ENCODE measurements at regions not wholly inside any gene's neighbourhood (a gene's known extent, or its start where the extent isn't known, plus 50 kb on each side); places are given as distances from the start of the nearest gene placed in this dataset.

DNA sequence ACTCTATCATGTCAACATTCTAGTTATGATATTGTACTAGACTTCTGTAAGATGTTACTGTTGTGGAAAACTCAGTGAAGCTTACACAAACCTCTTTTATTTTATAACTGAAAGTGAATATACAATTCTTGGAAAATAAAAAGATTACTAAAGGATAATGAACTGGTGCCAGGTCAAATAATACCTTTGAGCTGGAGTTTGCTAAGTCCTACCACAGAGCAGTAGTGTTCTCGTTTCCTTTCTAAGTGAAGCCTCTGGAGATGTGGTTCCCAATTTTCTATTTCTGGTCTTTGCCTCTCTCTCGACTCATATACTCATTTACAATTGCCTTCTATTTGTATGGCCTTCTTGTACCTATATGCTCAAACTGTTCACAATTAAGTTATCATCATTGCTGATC is 942.9 kb downstream of the SQOR start:
- no peak for FAIRE-seq
- TF ChIP-seq POLR2AphosphoS5 (IDR thresholded peaks at IDR 0.05; ENCODE audit: low read depth, low read length) (no peak), TAF1 (IDR thresholded peaks at IDR 0.05; ENCODE audit: borderline replicate concordance, low read depth, low read length) (no peak), POLR2A (IDR thresholded peaks at IDR 0.05; ENCODE audit: low read depth, low read length) (no peak)
- DNase-seq (ENCODE audit: insufficient read length) = no peak

DNA sequence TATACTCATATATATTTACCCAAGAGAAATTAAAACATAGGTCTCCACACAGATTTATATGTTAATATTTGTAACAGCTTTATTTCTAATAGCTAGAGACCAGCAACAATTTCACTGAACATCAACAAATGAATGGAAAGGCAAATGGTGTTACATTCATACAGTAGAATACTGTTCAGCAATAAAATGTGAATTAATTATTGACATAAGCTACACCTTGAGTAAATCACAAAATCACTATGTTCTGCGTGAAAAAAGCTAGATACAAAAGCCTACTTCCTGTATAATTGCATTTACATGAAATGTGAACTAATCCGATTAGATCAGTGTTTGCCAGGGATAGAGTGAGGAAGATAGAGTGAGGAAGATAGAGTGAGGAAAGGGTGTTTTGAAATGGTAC is 945.7 kb downstream of the SQOR start:
- FAIRE-seq (no peak), DNase-seq (ENCODE audit: insufficient read length) (no peak)
- TF ChIP-seq POLR2AphosphoS5 (IDR thresholded peaks at IDR 0.05; ENCODE audit: low read depth, low read length) (no peak), TAF1 (IDR thresholded peaks at IDR 0.05; ENCODE audit: borderline replicate concordance, low read depth, low read length) (no peak), POLR2A (IDR thresholded peaks at IDR 0.05; ENCODE audit: low read depth, low read length) (no peak)

DNA sequence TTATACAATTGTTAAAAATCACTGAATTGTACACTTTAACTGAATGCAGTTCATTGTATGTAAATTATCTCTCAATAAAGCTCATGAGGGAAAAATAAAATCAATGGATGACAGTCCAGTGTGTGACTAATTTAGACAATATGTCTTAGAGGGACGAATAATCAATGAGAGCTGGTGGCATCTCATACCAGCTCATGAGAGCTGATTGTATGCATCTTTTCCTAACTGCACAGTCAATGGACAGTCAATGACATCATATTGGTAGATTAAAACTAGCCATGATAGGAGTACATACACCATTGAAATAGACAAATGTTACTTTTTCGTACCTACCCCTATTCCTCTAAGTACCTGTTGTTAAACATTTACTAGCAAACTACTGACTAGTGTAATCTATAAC is 946.1 kb downstream of the SQOR start:
- DNase-seq (ENCODE audit: insufficient read length) = no peak
- no peak for TF ChIP-seq POLR2A (IDR thresholded peaks at IDR 0.05; ENCODE audit: low read depth, low read length)
- no peak for TF ChIP-seq POLR2AphosphoS5 (IDR thresholded peaks at IDR 0.05; ENCODE audit: low read depth, low read length)
- TF ChIP-seq TAF1 (IDR thresholded peaks at IDR 0.05; ENCODE audit: borderline replicate concordance, low read depth, low read length) = no peak
- FAIRE-seq = no peak

DNA sequence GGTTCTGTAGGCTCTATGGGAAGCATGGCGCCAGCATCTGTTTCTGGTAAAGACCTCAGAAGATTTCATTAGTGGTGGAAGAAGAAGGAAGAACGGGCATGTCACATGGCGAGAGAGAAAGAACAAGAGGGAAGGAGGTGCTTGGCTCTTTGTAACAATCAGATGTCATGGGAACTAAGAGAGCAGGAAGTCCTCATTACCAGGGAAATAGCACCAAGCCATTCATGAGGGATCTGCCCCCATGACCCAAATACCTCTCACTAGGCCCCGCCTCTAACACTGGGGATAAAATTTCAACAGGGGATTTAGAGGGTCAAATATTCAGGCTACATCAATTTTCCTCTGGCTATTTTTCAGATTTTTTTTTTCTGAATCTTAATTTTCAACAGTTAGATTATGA is 954.3 kb downstream of the SQOR start:
- TF ChIP-seq POLR2AphosphoS5 (IDR thresholded peaks at IDR 0.05; ENCODE audit: low read depth, low read length) = no peak
- no peak for TF ChIP-seq TAF1 (IDR thresholded peaks at IDR 0.05; ENCODE audit: borderline replicate concordance, low read depth, low read length)
- TF ChIP-seq POLR2A (IDR thresholded peaks at IDR 0.05; ENCODE audit: low read depth, low read length) = no peak
- FAIRE-seq = no peak

DNA sequence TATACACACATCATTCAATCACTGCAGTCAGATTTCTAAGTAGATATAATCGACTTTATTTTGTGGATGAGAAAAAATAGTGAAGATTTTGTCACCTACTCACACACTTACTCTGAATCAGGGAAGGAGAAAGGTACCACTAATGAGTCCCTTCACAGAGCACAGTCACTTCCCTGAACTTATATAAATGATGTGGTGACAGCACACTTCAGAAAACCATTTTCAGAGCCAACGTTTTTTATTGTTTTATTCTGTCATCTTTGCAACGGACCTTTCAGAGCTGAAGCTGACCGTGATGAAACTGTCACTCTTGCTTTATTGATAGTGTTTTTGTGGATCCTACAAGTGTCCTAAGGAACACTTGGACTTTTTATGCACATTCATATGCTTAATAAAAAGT is 956.6 kb downstream of the SQOR start:
- FAIRE-seq = no peak
- DNase-seq (ENCODE audit: insufficient read length) = no peak
- no peak for TF ChIP-seq POLR2AphosphoS5 (IDR thresholded peaks at IDR 0.05; ENCODE audit: low read depth, low read length)
- no peak for TF ChIP-seq POLR2A (IDR thresholded peaks at IDR 0.05; ENCODE audit: low read depth, low read length)
- no peak for TF ChIP-seq TAF1 (IDR thresholded peaks at IDR 0.05; ENCODE audit: borderline replicate concordance, low read depth, low read length)

More for the DNA sequence above, 954.3 kb downstream of the SQOR start:
- DNase-seq (ENCODE audit: insufficient read length) = no peak

DNA sequence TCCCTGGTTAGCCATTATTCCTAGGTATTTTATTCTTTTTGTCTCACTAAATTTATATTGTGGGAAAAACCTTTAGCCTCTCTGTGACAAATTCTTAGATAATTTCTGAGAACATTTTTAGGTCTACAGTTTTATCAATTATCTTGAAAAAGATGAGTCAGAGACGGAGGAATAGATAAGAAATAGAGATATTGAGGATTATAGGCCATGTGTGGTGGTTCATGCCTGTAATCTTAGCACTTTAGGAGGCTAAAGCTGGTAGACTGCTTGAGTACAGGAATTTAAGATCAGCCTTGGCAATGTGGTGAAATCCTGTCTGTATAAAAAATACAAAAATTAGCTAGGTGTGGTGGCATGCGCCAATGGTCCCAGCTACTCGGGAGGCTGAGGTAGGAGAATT is 960.2 kb downstream of the SQOR start:
- FAIRE-seq = no peak
- no peak for DNase-seq (ENCODE audit: insufficient read length)
- TF ChIP-seq POLR2AphosphoS5 (IDR thresholded peaks at IDR 0.05; ENCODE audit: low read depth, low read length) (no peak), POLR2A (IDR thresholded peaks at IDR 0.05; ENCODE audit: low read depth, low read length) (no peak), TAF1 (IDR thresholded peaks at IDR 0.05; ENCODE audit: borderline replicate concordance, low read depth, low read length) (no peak)

DNA sequence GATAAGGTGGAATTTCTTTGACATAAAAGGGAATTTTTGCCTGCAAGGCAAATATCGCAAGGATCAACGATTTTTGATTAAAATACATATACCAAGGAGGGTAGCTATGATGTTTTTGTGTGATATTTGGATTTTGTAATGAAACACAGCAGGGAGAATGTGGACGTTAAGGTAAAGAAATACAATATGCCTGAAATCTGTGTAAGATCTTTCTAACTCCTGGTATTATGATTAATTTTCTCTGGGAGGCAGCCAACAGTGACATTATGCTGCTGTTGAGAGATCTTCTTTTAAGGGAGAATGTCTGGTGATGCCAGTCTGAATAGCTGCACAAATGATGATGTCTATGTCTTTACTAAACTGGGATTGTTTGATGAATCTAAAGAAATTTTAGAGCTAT is 972.2 kb downstream of the SQOR start:
- TF ChIP-seq POLR2A (IDR thresholded peaks at IDR 0.05; ENCODE audit: low read depth, low read length) = no peak
- DNase-seq (ENCODE audit: insufficient read length) (no peak), FAIRE-seq (no peak)

DNA sequence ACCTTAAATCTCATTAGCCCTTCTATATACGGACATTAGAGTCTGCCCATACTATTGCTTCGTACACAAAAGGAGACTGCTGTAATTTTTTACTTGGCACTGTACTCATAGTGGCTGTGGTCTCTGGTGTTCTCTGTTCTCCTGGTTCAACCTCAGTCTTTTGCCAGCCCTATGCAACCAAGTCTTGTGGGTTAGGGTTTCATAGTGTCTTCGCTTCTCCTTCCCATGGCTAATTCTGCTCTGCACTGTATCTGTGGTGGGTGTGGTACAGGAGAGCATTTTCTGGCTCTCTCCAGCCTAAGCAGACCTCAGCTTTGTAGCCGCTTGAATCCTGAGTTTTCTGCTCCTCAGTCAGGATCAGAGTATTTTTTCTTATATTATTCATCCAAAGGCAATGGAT is 981.2 kb downstream of the SQOR start:
- FAIRE-seq (no peak), DNase-seq (ENCODE audit: insufficient read length) (no peak)
- TF ChIP-seq POLR2AphosphoS5 (IDR thresholded peaks at IDR 0.05; ENCODE audit: low read depth, low read length) = no peak
- TF ChIP-seq TAF1 (IDR thresholded peaks at IDR 0.05; ENCODE audit: borderline replicate concordance, low read depth, low read length) = no peak
- no peak for TF ChIP-seq POLR2A (IDR thresholded peaks at IDR 0.05; ENCODE audit: low read depth, low read length)

DNA sequence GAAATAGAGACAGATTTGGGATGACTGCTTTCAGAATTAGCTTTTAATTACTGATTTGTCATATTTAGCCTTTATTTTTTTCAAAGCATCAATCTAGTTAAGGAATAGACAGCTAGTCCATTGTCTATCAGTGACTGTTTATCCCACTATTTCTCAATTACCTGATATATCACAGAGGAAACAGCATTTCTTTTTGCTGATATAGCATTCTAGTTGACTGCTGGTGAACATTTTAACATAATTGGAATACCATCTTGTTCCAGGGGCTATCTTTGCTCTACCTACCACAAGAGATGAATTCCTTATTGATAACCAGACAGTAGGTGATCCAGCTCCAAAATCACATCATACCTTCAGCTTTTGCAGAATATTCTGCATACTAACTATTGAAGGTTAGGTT is 982.7 kb downstream of the SQOR start:
- DNase-seq (ENCODE audit: insufficient read length) (no peak), FAIRE-seq (no peak)
- TF ChIP-seq POLR2A (IDR thresholded peaks at IDR 0.05; ENCODE audit: low read depth, low read length) (no peak), TAF1 (IDR thresholded peaks at IDR 0.05; ENCODE audit: borderline replicate concordance, low read depth, low read length) (no peak), POLR2AphosphoS5 (IDR thresholded peaks at IDR 0.05; ENCODE audit: low read depth, low read length) (no peak)

DNA sequence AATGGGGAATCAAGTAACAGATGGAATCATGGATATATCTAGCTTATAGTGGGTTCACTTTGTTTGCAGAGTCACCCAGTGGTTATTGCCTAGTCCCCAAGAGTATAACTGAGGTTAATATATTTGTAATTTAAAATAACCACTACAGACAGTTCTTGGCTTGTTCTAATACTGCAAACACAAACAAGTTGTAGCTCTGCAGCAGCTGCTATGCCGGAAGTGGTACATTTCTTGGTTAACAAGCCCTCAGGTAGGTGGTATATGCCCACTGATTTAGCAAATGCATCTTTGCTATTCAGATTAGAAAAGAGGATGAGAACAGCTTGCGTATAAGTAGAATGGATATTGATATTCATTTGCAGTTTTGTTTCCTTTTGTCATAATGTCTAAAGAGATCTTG is 984.2 kb downstream of the SQOR start:
- FAIRE-seq = no peak
- TF ChIP-seq POLR2A (IDR thresholded peaks at IDR 0.05; ENCODE audit: low read depth, low read length) (no peak), POLR2AphosphoS5 (IDR thresholded peaks at IDR 0.05; ENCODE audit: low read depth, low read length) (no peak), TAF1 (IDR thresholded peaks at IDR 0.05; ENCODE audit: borderline replicate concordance, low read depth, low read length) (no peak)
- DNase-seq (ENCODE audit: insufficient read length) = no peak

DNA sequence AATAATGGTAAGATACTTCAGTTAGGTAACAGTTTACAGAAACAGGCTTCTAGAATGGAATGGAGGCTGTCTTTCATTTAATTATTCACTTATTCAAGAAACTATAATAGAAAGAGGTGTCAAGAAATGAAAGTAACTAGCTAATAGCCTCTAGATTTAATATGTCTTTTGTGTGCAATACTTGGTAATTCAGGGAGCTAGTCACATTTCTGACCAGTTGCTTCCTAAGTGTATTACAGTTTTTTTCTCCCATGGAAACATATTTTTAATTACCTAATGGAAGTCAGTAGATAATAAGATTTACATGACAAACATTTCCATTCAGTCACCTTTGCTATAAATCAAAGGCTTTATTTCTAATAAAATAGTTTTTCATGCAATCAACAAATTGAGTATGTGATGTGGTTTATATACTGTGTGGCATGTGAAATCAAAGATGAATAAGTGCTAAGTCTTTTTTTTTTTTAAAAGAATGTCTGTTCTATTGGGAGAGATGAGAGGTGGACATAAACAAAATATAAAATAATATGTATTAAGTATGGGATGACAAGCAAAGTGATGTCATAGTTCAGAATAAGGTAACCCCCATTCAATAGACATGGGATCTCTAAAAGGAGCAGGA is 985.7 kb downstream of the SQOR start:
- no peak for FAIRE-seq
- TF ChIP-seq POLR2A (IDR thresholded peaks at IDR 0.05; ENCODE audit: low read depth, low read length) = no peak
- TF ChIP-seq TAF1 (IDR thresholded peaks at IDR 0.05; ENCODE audit: borderline replicate concordance, low read depth, low read length) = no peak
- TF ChIP-seq POLR2AphosphoS5 (IDR thresholded peaks at IDR 0.05; ENCODE audit: low read depth, low read length) = no peak
- no peak for DNase-seq (ENCODE audit: insufficient read length)

DNA sequence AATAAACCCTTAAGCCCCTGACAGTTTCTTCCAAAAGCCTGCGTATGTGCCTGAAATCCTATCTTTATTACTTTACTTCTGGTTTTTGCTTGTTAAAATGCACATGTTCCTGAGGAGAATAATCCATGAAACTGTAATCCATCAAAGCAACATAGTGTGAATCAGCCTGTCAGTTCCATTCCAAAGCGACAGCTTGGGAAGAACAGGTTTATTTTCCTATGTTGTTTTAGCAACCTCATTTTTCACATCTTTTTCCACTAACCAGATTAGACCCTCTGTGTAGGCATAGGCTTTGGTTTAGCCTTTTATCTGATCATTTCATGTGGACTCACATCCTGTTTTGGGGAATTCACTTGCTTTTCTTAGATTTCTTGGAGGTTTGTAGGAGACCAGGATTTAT is 988.0 kb downstream of the SQOR start:
- DNase-seq (ENCODE audit: insufficient read length) = no peak
- TF ChIP-seq POLR2AphosphoS5 (IDR thresholded peaks at IDR 0.05; ENCODE audit: low read depth, low read length) (no peak), POLR2A (IDR thresholded peaks at IDR 0.05; ENCODE audit: low read depth, low read length) (no peak)
- FAIRE-seq = no peak

DNA sequence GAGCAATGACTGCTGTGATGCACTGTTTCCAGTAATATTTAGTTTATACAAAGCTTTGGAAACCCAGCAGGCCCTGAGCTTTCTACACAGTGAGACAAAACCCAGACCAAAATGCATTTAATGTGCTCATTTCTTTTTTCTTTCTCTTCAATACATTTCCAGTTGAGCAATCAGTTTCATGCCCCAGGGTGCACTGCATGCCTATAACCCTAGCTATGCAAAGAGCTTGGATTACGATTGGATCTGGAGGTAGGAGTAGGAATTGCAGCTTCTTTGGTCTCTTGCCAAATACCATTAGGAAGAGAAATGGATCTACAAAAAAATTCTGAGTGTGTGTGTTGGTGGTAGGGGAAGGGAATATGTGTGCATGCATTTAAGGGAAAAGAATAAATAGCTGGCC is 1001.4 kb downstream of the SQOR start:
- DNase-seq (ENCODE audit: insufficient read length) (no peak), FAIRE-seq (no peak)
- no peak for TF ChIP-seq POLR2AphosphoS5 (IDR thresholded peaks at IDR 0.05; ENCODE audit: low read depth, low read length)
- TF ChIP-seq POLR2A (IDR thresholded peaks at IDR 0.05; ENCODE audit: low read depth, low read length) = no peak
- no peak for TF ChIP-seq TAF1 (IDR thresholded peaks at IDR 0.05; ENCODE audit: borderline replicate concordance, low read depth, low read length)

Measured in GM12892 (cell line).